Aorta (tissue), 5 donors: ENCODE measurements at regions not wholly inside any gene's neighbourhood (a gene's known extent, or its start where the extent isn't known, plus 50 kb on each side); places are given as distances from the start of the nearest gene placed in this dataset.

Source experiments
- ATAC-seq: fragments of 200-7000 bp; cut with Tn5 transposase; one replicate; pipeline ENCODE4 v1.9.1; 2022; ENCODE audit warnings: moderate library complexity; ENCODE audit not compliant: low FRiP score
- DNase-seq, 2 donors: peaks; one replicate each; pipeline ENCODE4 v3.0.0-alpha.2; 2020
- H3K27ac ChIP-seq, 2 donors: one replicate each; pipeline ENCODE4 v1.5.1; 2013; ENCODE audit warnings: low read length in 2 of 2, mild to moderate bottlenecking in 2 of 2, moderate library complexity in 2 of 2, control low read depth in 1 of 2, inconsistent platforms in 1 of 2, low read depth in 1 of 2
- H3K27me3 ChIP-seq, 2 donors: one replicate each; pipeline ENCODE4 v1.6.1; 2013; ENCODE audit warnings: control low read depth in 1 of 2, low read length in 1 of 2, mild to moderate bottlenecking in 1 of 2, moderate library complexity in 1 of 2; ENCODE audit not compliant: insufficient read depth in 2 of 2, control insufficient read depth in 1 of 2
- H3K36me3 ChIP-seq, 2 donors: one replicate each; pipeline ENCODE4 v1.6.1; 2013; ENCODE audit warnings: control low read depth in 1 of 2, low read length in 1 of 2, mild to moderate bottlenecking in 1 of 2; ENCODE audit not compliant: insufficient read depth in 2 of 2, control insufficient read depth in 1 of 2
- H3K4me1 ChIP-seq, 2 donors: one replicate each; pipeline ENCODE4 v1.6.1; 2013; ENCODE audit warnings: low read length in 2 of 2, control low read depth in 1 of 2, mild to moderate bottlenecking in 1 of 2, moderate library complexity in 1 of 2; ENCODE audit not compliant: insufficient read depth in 2 of 2, control insufficient read depth in 1 of 2
- H3K4me3 ChIP-seq, 2 donors: one replicate each; pipeline ENCODE4 v1.5.1; 2013; ENCODE audit warnings: low read length in 2 of 2, control low read depth in 1 of 2, mild to moderate bottlenecking in 1 of 2
- H3K9me3 ChIP-seq: one replicate; pipeline ENCODE4 v1.6.1; 2013; ENCODE audit warnings: mild to moderate bottlenecking, low read length; ENCODE audit not compliant: control insufficient read depth
- WGBS, 2 donors: extraction: QIAGEN DNeasy Blood & Tissue Kit; methylation state at CpG; one replicate each; pipeline ENCODE4 v1.1.7; 2013; 5-methylcytosine and 5-hydroxymethylcytosine counted together
- intact Hi-C, 2 donors: fragments of 100-400 bp; cut with DNase I; formaldehyde crosslinking; loops; one replicate each; pipeline versions ENCODE4 v1.14.2 to v1.15.0; 2022
- donor health status: healthy with polysubstance abuse.
- donor health status: Bipolar disorder and iron deficiency.
- donor health status: DM: no; HTN: no; CAD: no.
- donor health status: DM: no; HTN: no; CAD: no.
- donor health status: DM: yes; HTN: yes; CAD: no.

- ATAC-seq (no peak), DNase-seq (no peak)
- H3K9me3 ChIP-seq: peaks cover 2% of the 10 kb centered on the region
- H3K27me3 ChIP-seq: no peaks in the 10 kb centered on the region
- no peaks in the 10 kb centered on the region for H3K36me3 ChIP-seq
- WGBS, 2 donors: 85 to 88% methylated on average over 5 of the region's 5 CpGs
- no peak overlapping the region for H3K27ac ChIP-seq
- H3K4me1 ChIP-seq: no peaks in the 10 kb centered on the region
- intact Hi-C loops: no loop called here
- no peak overlapping the region for H3K4me3 ChIP-seq
These were observed 510.6 kb upstream of the CNTNAP2 start for GRCh38 chr7:145605963-145606362.

GRCh38 chr7:145599376-145599775, 517.2 kb upstream of the CNTNAP2 start:
- peaks cover 1% of the 10 kb centered on the region for H3K9me3 ChIP-seq
- H3K27me3 ChIP-seq: no peaks in the 10 kb centered on the region
- no peaks in the 10 kb centered on the region for H3K36me3 ChIP-seq
- intact Hi-C loops: no loop called here
- no peak overlapping the region for H3K27ac ChIP-seq
- no peak overlapping the region for H3K4me3 ChIP-seq
- H3K4me1 ChIP-seq: no peaks in the 10 kb centered on the region
- no peak for DNase-seq
- 48 to 52% methylated on average over 1 of the region's 1 CpG for WGBS, 2 donors
- ATAC-seq: no peak

- H3K36me3 ChIP-seq: no peaks in the 10 kb centered on the region
- no peak overlapping the region for H3K27ac ChIP-seq
- H3K9me3 ChIP-seq: no peaks in the 10 kb centered on the region
- intact Hi-C loops: no loop called here
- H3K27me3 ChIP-seq: no peaks in the 10 kb centered on the region
- no peaks in the 10 kb centered on the region for H3K4me1 ChIP-seq
- 17 to 26% methylated on average over 1 of the region's 1 CpG for WGBS, 2 donors
- ATAC-seq (no peak), DNase-seq (no peak)
- H3K4me3 ChIP-seq: no peak overlapping the region
These were observed 532.2 kb upstream of the CNTNAP2 start for GRCh38 chr7:145584401-145584800.

GRCh38 chr7:145582742-145583303, 533.8 kb upstream of the CNTNAP2 start:
- no peaks in the 10 kb centered on the region for H3K36me3 ChIP-seq
- intact Hi-C loops: no loop called here
- no peaks in the 10 kb centered on the region for H3K27me3 ChIP-seq
- H3K27ac ChIP-seq: no peak overlapping the region
- no peak for ATAC-seq
- peak in 1 of 2 donors; percentile 64 for DNase-seq
- H3K4me1 ChIP-seq: no peaks in the 10 kb centered on the region
- peaks cover 2% of the 10 kb centered on the region for H3K9me3 ChIP-seq
- no peak overlapping the region for H3K4me3 ChIP-seq
- 86 to 87% methylated on average over 17 of the region's 17 CpGs for WGBS, 2 donors

GRCh38 chr7:145557805-145558204, 558.8 kb upstream of the CNTNAP2 start:
- Histone ChIP-seq H3K36me3 (no peaks in the 10 kb centered on the region), H3K4me3 (no peak overlapping the region), H3K27ac (no peak overlapping the region), H3K4me1 (no peaks in the 10 kb centered on the region), H3K27me3 (no peaks in the 10 kb centered on the region), H3K9me3 (no peaks in the 10 kb centered on the region)
- peak in 1 of 2 donors; percentile 61 for DNase-seq
- WGBS, 2 donors: 56 to 58% methylated on average over 3 of the region's 3 CpGs
- intact Hi-C loops: no loop called here
- ATAC-seq: no peak

- H3K4me1 ChIP-seq: no peaks in the 10 kb centered on the region
- WGBS, 2 donors: 55 to 60% methylated on average over 2 of the region's 2 CpGs
- H3K4me3 ChIP-seq: no peak overlapping the region
- H3K27me3 ChIP-seq: no peaks in the 10 kb centered on the region
- no peak overlapping the region for H3K27ac ChIP-seq
- DNase-seq (no peak), ATAC-seq (no peak)
- intact Hi-C loops: no loop called here
- no peaks in the 10 kb centered on the region for H3K36me3 ChIP-seq
- no peaks in the 10 kb centered on the region for H3K9me3 ChIP-seq
These were observed 573.4 kb upstream of the CNTNAP2 start for GRCh38 chr7:145543242-145543641.

GRCh38 chr7:145539910-145540309, 576.7 kb upstream of the CNTNAP2 start:
- H3K4me1 ChIP-seq: no peaks in the 10 kb centered on the region
- intact Hi-C loops: no loop called here
- ATAC-seq: no peak

GRCh38 chr7:145534301-145534700, 582.3 kb upstream of the CNTNAP2 start:
- H3K9me3 ChIP-seq: no peaks in the 10 kb centered on the region
- intact Hi-C loops: no loop called here

More at GRCh38 chr7:145539910-145540309, 576.7 kb upstream of the CNTNAP2 start:
- H3K36me3 ChIP-seq: no peaks in the 10 kb centered on the region
- 27 to 54% methylated on average over 2 of the region's 2 CpGs for WGBS, 2 donors
- H3K27ac ChIP-seq: no peak overlapping the region
- no peaks in the 10 kb centered on the region for H3K9me3 ChIP-seq
- H3K4me3 ChIP-seq: no peak overlapping the region
- no peak for DNase-seq
- H3K27me3 ChIP-seq: no peaks in the 10 kb centered on the region

GRCh38 chr7:145520284-145520683, 596.3 kb upstream of the CNTNAP2 start:
- no peaks in the 10 kb centered on the region for H3K36me3 ChIP-seq
- ATAC-seq (no peak), DNase-seq (no peak)
- H3K4me3 ChIP-seq: no peak overlapping the region
- 64 to 70% methylated on average over 3 of the region's 3 CpGs for WGBS, 2 donors
- no peaks in the 10 kb centered on the region for H3K27me3 ChIP-seq
- no peaks in the 10 kb centered on the region for H3K4me1 ChIP-seq
- H3K27ac ChIP-seq: no peak overlapping the region
- H3K9me3 ChIP-seq: no peaks in the 10 kb centered on the region
- intact Hi-C loops: no loop called here

More at GRCh38 chr7:145534301-145534700, 582.3 kb upstream of the CNTNAP2 start:
- H3K27ac ChIP-seq: no peak overlapping the region
- DNase-seq: no peak
- H3K4me3 ChIP-seq: no peak overlapping the region
- ATAC-seq: no peak
- no peaks in the 10 kb centered on the region for H3K4me1 ChIP-seq
- H3K36me3 ChIP-seq: no peaks in the 10 kb centered on the region
- whole genome bisulfite sequencing, 2 donors: 87 to 94% methylated on average over 1 of the region's 1 CpG
- H3K27me3 ChIP-seq: no peaks in the 10 kb centered on the region
